ENCODE measurements at regions not wholly inside any gene's neighbourhood (a gene's known extent, or its start where the extent isn't known, plus 50 kb on each side); places are given as distances from the start of the nearest gene placed in this dataset.
"Not testable (repeated sequence)": the region's sequence is repeated elsewhere in the genome, so short reads cannot be mapped to it uniquely, and the experiment has no call there.

GRCh38 chr1:114032271-114033215 lies 53.3 kb downstream of the OLFML3 start:
- intact Hi-C loops (cut with DNase I), result no loop called here
- TF ChIP-seq POLR2A (IDR thresholded peaks at IDR 0.05) (no peak), POLR2AphosphoS5 (IDR thresholded peaks at IDR 0.05) (no peak)
- DNase-seq (ENCODE audit: low spot score), result no peak
- Histone ChIP-seq H3K9me3 (no peaks in the 10 kb centered on the region), H3K27me3 (replicated peaks; ENCODE audit: insufficient read depth) (no peaks in the 10 kb centered on the region), H3K4me1 (replicated peaks) (no peaks in the 10 kb centered on the region), H3K4me3 (no peak overlapping the region), H3K36me3 (no peaks in the 10 kb centered on the region), H3K27ac (no peak overlapping the region)
- 70% methylated on average over 7 of the region's 7 CpGs for WGBS

GRCh38 chr1:114033216-114033706 lies 54.0 kb downstream of the OLFML3 start:
- no peak for DNase-seq (ENCODE audit: low spot score)
- no peak overlapping the region for H3K4me3 ChIP-seq
- H3K27ac ChIP-seq, result no peak overlapping the region
- H3K27me3 ChIP-seq (replicated peaks; ENCODE audit: insufficient read depth), result no peaks in the 10 kb centered on the region
- intact Hi-C loops (cut with DNase I), result no loop called here
- TF ChIP-seq CTCF (IDR thresholded peaks at IDR 0.05) (peak in 1 of 4 experiments; percentile 26), POLR2A (IDR thresholded peaks at IDR 0.05) (no peak)
- H3K36me3 ChIP-seq, result no peaks in the 10 kb centered on the region
- 31% methylated on average over 5 of the region's 5 CpGs for WGBS
- H3K4me1 ChIP-seq (replicated peaks), result no peaks in the 10 kb centered on the region
- H3K9me3 ChIP-seq, result no peaks in the 10 kb centered on the region

- no peaks in the 10 kb centered on the region for H3K4me1 ChIP-seq (replicated peaks)
- no peaks in the 10 kb centered on the region for H3K27me3 ChIP-seq (replicated peaks; ENCODE audit: insufficient read depth)
- H3K36me3 ChIP-seq, result no peaks in the 10 kb centered on the region
- DNase-seq (ENCODE audit: low spot score), result peak; percentile 33
- no peak for TF ChIP-seq CTCF (IDR thresholded peaks at IDR 0.05)
- peak; percentile 55 for TF ChIP-seq POLR2AphosphoS5 (IDR thresholded peaks at IDR 0.05)
- TF ChIP-seq POLR2A (IDR thresholded peaks at IDR 0.05), result no peak
- 32% methylated on average over 2 of the region's 2 CpGs for WGBS
- no peaks in the 10 kb centered on the region for H3K9me3 ChIP-seq
- H3K27ac ChIP-seq, result no peak overlapping the region
- H3K4me3 ChIP-seq, result no peak overlapping the region
- intact Hi-C loops (cut with DNase I), result no loop called here
These were observed 54.7 kb downstream of the OLFML3 start for GRCh38 chr1:114033961-114034360.

GRCh38 chr1:114034567-114035303 lies 55.5 kb downstream of the OLFML3 start:
- no peak for DNase-seq (ENCODE audit: low spot score)
- Histone ChIP-seq H3K27ac (no peak overlapping the region), H3K36me3 (no peaks in the 10 kb centered on the region), H3K9me3 (no peaks in the 10 kb centered on the region), H3K27me3 (replicated peaks; ENCODE audit: insufficient read depth) (no peaks in the 10 kb centered on the region), H3K4me3 (no peak overlapping the region), H3K4me1 (replicated peaks) (no peaks in the 10 kb centered on the region)
- 80% methylated on average over 7 of the region's 8 CpGs for whole genome bisulfite sequencing
- intact Hi-C loops (cut with DNase I), result no loop called here
- TF ChIP-seq POLR2A (IDR thresholded peaks at IDR 0.05), result no peak
- no peak for TF ChIP-seq POLR2AphosphoS5 (IDR thresholded peaks at IDR 0.05)

GRCh38 chr1:114035304-114035700 lies 56.0 kb downstream of the OLFML3 start:
- no peaks in the 10 kb centered on the region for H3K36me3 ChIP-seq
- WGBS, result 94% methylated on average over 4 of the region's 4 CpGs
- no peak overlapping the region for H3K4me3 ChIP-seq
- DNase-seq (ENCODE audit: low spot score), result no peak
- no peaks in the 10 kb centered on the region for H3K4me1 ChIP-seq (replicated peaks)
- no peaks in the 10 kb centered on the region for H3K9me3 ChIP-seq
- no peak overlapping the region for H3K27ac ChIP-seq
- TF ChIP-seq POLR2A (IDR thresholded peaks at IDR 0.05) (no peak), POLR2AphosphoS5 (IDR thresholded peaks at IDR 0.05) (no peak), CTCF (IDR thresholded peaks at IDR 0.05) (no peak)
- no peaks in the 10 kb centered on the region for H3K27me3 ChIP-seq (replicated peaks; ENCODE audit: insufficient read depth)
- intact Hi-C loops (cut with DNase I), result no loop called here

GRCh38 chr1:114036841-114037630 lies 57.8 kb downstream of the OLFML3 start:
- H3K27me3 ChIP-seq (replicated peaks; ENCODE audit: insufficient read depth); H3K36me3 ChIP-seq; H3K9me3 ChIP-seq; DNase-seq (ENCODE audit: low spot score); H3K4me3 ChIP-seq; intact Hi-C loops (cut with DNase I); H3K4me1 ChIP-seq (replicated peaks); H3K27ac ChIP-seq: not testable (repeated sequence)
- 83% methylated on average over 17 of the region's 17 CpGs for WGBS
